GM18511 (cell line): ENCODE measurements at regions not wholly inside any gene's neighbourhood (a gene's known extent, or its start where the extent isn't known, plus 50 kb on each side); places are given as distances from the start of the nearest gene placed in this dataset.
"Not testable (repeated sequence)": the region's sequence is repeated elsewhere in the genome, so short reads cannot be mapped to it uniquely, and the experiment has no call there.

Source experiments
- ATAC-seq: cut with Tn5 transposase; IDR thresholded peaks from one replicate; pipeline ENCODE4 v1.9.1; 2021; ENCODE audit warnings: mild to moderate bottlenecking, moderate library complexity; ENCODE audit not compliant: unreplicated experiment

DNA sequence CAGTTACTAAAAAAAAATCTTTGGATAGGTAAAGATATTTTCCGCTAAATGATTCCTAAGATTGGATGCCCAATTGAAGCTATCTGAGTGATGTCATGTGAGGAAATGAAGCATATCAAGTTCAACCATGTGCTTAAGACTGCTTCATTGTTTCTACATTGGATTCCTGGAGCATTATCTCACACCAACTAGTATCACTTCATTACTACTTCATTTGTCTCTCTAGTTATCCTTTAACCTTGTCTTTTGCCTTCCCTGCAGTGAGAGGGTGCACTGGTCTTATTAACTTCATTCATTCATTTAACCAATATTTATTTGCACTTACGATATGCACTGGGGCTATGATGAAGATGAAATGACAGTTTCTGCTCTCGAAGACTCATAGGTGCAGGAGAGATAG lies 198.1 kb downstream of the SLC38A4 start:
- ATAC-seq: no peak

DNA sequence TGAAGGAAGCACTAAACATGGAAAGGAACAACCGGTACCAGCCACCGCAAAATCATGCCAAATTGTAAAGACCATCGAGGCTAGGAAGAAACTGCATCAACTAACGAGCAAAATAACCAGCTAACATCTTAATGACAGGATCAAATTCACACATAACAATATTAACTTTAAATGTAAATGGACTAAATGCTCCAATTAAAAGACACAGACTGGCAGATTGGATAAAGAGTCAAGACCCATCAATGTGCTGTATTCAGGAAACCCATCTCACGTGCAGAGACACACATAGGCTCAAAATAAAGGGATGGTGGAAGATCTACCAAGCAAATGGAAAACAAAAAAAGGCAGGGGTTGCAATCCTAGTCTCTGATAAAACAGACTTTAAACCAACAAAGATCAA lies 206.3 kb downstream of the SLC38A4 start:
- ATAC-seq: not testable (repeated sequence)

GRCh38 chr12:46617737-46618136 lies 208.1 kb downstream of the SLC38A4 start:
- ATAC-seq: not testable (repeated sequence)

- no peak for ATAC-seq
These were observed 208.6 kb downstream of the SLC38A4 start for GRCh38 chr12:46617167-46617566.

- no peak for ATAC-seq
These were observed 215.0 kb downstream of the SLC38A4 start for GRCh38 chr12:46610754-46611153.

DNA sequence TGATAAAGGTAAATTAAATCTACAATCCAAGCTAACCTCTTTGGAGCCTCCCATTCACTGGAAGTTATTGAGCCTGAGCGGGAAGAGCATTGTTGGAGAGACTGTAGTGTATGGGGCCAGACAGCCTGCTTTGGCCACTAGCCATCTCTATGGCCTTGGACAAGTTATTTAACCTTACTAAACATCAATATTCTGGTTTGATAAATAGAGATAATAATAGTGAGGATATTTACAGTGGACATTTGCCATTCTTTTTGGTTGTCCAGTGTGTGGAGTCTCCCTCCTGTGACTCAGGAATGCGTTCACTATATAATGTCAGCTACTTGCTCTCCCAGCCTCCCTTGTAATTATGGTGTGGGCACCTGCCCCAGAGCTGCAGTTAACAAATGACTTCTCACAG lies 216.1 kb downstream of the SLC38A4 start:
- ATAC-seq: no peak

DNA sequence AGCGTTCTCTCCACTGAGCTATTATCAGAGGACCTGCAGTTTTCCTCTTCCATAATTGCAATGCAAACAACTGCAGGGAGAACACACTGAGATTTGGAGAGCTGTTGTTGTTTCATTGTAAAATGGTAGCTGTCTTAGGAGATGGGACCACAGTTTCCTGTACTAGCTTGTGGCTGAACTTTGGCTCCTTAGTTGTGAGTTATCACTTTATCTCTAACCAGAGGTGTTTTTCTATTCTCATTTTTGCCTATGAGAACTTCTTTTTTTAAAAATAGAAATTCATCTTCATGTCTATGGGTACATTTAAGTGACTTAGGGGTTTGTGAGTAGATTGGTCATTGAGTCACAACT lies 216.5 kb downstream of the SLC38A4 start:
- ATAC-seq: no peak

GRCh38 chr12:46608431-46609272 lies 217.1 kb downstream of the SLC38A4 start:
- no peak for ATAC-seq

GRCh38 chr12:46604684-46605083 lies 221.1 kb downstream of the SLC38A4 start:
- no peak for ATAC-seq

DNA sequence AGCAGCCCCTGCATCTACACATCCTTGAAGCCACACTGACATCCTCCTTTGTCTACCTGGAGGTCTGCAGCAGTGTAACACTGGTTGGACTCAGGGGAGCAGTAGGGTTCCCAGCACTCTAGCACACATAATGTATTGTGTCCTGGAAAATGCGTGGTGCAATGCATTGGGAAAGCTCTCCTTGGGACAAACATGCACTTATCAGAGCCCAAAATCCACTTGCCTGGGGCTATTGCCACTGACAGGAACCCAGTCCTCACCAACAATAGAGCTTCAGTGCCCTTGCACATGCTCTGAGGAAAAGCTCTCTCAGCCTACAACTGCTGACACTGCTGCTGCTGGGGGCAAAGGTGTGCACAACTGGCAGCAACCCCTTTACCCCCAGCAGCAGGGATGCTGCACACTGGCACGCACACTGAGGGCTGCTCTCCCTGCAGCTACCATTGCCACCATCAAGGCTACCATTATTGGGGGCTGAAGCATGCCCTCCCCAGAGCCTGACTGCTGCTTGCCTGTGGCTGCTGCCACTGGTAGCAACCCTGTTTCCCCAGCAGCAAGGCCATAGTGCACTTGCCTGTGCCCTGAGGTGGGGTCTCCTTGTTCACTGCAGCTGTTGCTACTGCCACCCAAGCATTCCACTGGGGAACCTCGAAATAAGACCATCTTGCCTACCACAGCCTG lies 221.9 kb downstream of the SLC38A4 start:
- ATAC-seq: no peak

DNA sequence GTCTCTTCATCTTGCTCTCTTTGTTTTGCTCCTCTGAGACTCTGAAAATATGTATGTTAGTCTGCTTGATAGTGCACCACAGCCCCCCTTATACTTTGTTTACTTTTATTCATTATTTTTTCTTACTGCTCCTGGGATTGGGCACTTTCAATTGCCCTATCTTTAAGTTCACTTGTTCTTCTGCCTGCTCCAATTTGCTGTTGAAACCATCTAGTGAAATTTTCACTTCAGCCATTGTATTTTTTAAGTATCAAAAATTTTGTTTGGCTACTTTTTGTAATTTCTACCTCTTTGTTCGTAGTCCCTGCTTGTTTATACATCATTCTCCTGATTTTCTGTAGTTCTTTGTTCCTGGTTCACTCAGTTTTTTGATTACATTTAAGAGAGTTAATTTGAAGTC lies 223.3 kb downstream of the SLC38A4 start:
- no peak for ATAC-seq

- ATAC-seq: no peak
These were observed 218.6 kb upstream of the SLC38A2 start for GRCh38 chr12:46590991-46591703.

- no peak for ATAC-seq
These were observed 213.5 kb upstream of the SLC38A2 start for GRCh38 chr12:46585854-46586621.

- ATAC-seq: not testable (repeated sequence)
These were observed 211.5 kb upstream of the SLC38A2 start for GRCh38 chr12:46584098-46584497.

DNA sequence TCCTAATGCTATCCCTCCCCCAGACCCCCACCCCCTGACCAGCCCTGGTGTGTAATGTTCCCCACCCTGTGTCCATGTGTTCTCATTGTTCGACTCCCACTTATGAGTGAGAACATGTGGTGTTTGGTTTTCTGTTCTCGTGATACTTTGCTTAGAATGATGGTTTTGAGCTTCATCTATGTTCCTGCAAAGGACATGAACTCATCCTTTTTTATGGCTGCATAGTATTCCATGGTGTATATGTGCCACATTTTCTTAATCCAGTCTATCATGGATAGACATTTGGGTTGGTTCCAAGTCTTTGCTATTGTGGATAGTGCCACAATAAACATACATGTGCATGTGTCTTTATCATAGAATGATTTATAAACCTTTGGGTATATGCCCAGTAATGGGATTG lies 209.4 kb upstream of the SLC38A2 start:
- ATAC-seq: not testable (repeated sequence)

DNA sequence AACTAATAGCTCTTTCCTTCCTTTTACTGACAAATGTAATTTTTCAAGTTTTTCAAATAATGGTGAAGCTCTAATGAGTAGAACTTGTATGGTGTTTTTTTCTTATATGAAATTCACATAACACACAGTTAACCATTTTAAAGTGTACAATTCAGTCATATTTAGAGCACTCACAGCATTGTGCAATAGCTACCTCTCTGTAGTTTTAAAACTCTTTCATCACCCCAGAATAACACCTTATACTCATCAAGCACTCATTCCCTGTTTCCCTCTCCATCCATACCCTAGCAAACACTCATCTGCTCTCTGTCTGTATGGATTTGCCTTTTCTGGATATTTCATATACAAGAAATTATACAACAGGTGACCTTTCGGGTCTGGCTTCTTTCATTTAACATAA lies 207.9 kb upstream of the SLC38A2 start:
- no peak for ATAC-seq

DNA sequence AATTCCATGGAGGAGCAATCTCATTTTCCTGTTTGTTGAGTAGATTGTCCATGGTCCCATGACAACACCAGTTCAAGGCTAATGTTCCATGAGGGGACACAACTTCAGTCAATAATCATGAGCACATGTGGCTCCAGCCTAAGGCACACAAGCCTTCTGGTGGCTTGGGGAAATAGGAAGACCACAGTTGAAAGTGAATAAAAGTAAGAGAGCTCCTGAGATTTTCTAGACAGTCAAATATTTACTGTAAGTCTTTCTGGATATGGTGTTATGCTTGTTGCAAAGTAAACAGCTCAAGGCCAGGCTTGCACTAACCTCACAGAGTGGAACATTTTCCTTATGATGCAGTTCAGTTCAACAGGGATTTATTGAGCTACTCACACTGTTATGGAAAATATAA lies 206.9 kb upstream of the SLC38A2 start:
- ATAC-seq: no peak

- no peak for ATAC-seq
These were observed 205.8 kb upstream of the SLC38A2 start for GRCh38 chr12:46578190-46578982.

DNA sequence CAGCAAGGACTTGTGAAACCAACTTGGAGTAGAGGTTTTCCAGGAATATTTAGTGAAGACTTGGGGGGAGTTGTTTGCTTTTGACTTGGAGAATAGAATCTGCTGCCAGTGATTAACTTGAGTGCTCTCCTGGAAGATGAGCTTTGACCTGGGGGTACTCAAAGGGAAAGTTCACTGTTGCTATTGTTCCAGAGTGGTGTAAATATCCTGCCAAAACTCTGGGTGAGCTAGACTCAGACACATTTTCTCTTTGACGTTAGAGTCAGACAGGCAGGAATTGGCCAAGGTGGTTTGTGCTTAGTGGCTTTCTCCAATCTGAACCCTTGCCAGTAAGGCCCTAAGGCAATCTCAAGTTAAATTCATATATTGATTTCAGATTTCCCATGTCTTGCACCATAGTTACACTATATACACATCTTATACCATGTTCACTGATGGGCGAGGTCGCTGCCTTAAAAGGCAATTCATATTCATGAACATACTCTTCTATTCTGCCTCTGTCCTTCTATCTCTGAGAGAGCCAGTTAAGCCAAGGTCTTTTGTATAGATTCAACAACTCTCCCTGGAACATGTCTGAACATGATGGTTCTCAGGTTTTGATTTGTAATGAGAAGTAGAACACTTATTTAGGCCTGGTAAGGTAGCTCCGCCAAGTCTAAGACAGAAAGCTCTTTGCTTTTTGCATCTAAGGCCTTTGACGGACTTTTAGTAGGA lies 204.6 kb upstream of the SLC38A2 start:
- ATAC-seq: no peak

DNA sequence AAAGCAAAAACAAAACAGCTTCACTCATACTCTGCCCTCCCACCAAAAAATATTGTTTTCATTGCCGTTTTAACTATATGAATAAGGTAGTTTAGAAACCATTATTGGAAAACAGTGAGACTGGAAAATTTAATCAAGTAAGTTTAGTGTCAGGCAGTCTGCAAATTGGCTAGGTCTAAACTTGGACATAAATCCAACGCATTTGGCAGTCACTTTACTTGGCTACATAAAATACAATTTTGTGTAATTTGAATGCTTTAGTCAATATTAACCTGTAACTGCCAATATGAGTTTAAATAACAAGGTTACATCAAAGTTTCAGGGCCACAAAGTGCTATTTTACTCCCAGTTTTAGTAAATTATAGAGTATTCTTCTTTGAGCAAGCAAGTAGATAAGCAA lies 202.3 kb upstream of the SLC38A2 start:
- ATAC-seq: no peak
